ENCODE measurements at regions not wholly inside any gene's neighbourhood (a gene's known extent, or its start where the extent isn't known, plus 50 kb on each side); places are given as distances from the start of the nearest gene placed in this dataset.
"Not testable (repeated sequence)": the region's sequence is repeated elsewhere in the genome, so short reads cannot be mapped to it uniquely, and the experiment has no call there.

GRCh38 chrX:26908218-26908617 is 554.9 kb downstream of the PPP4R3C start:
- ChIA-PET CTCF (no interaction called here), POLR2A (no interaction called here)

GRCh38 chrX:26889574-26889973 is 573.6 kb downstream of the PPP4R3C start:
- ChIA-PET CTCF (no interaction called here), POLR2A (no interaction called here)

GRCh38 chrX:26873736-26874135 is 589.4 kb downstream of the PPP4R3C start:
- ChIA-PET CTCF (no interaction called here), POLR2A (no interaction called here)

- POLR2A ChIA-PET: no interaction called here
- CTCF ChIA-PET: no interaction called here
These were observed 591.2 kb downstream of the PPP4R3C start for GRCh38 chrX:26871967-26872366.

GRCh38 chrX:26851981-26852380 is 611.2 kb downstream of the PPP4R3C start:
- POLR2A ChIA-PET: no interaction called here
- CTCF ChIA-PET: no interaction called here

GRCh38 chrX:26848511-26848910 is 614.6 kb downstream of the PPP4R3C start:
- CTCF ChIA-PET: no interaction called here
- POLR2A ChIA-PET: no interaction called here

GRCh38 chrX:26845056-26845455 is 618.1 kb downstream of the PPP4R3C start:
- POLR2A ChIA-PET: no interaction called here
- CTCF ChIA-PET: no interaction called here

- CTCF ChIA-PET: no interaction called here
- POLR2A ChIA-PET: no interaction called here
These were observed 606.5 kb downstream of the MAGEB5 start for GRCh38 chrX:26822448-26822847.

- POLR2A ChIA-PET: no interaction called here
- CTCF ChIA-PET: no interaction called here
These were observed 573.8 kb downstream of the MAGEB5 start for GRCh38 chrX:26789751-26790150.

- ChIA-PET POLR2A (no interaction called here), CTCF (no interaction called here)
These were observed 572.5 kb downstream of the MAGEB5 start for GRCh38 chrX:26788402-26788998.

GRCh38 chrX:26783512-26784225 is 567.7 kb downstream of the MAGEB5 start:
- ChIA-PET CTCF (no interaction called here), POLR2A (no interaction called here)

GRCh38 chrX:26778320-26778888 is 562.4 kb downstream of the MAGEB5 start:
- ChIA-PET CTCF (no interaction called here), POLR2A (no interaction called here)

- ChIA-PET POLR2A (no interaction called here), CTCF (no interaction called here)
These were observed 546.3 kb downstream of the MAGEB5 start for GRCh38 chrX:26762253-26762652.

- CTCF ChIA-PET: not testable (repeated sequence)
These were observed 539.8 kb downstream of the MAGEB5 start for GRCh38 chrX:26755760-26756159.

GRCh38 chrX:26747877-26748276 is 531.9 kb downstream of the MAGEB5 start:
- POLR2A ChIA-PET: no interaction called here
- CTCF ChIA-PET: no interaction called here

More at GRCh38 chrX:26755760-26756159, 539.8 kb downstream of the MAGEB5 start:
- POLR2A ChIA-PET: not testable (repeated sequence)

- ChIA-PET CTCF (no interaction called here), POLR2A (no interaction called here)
These were observed 506.9 kb downstream of the MAGEB5 start for GRCh38 chrX:26722666-26723428.

GRCh38 chrX:26672571-26672970 is 456.6 kb downstream of the MAGEB5 start:
- POLR2A ChIA-PET: no interaction called here

GRCh38 chrX:26670521-26670920 is 454.6 kb downstream of the MAGEB5 start:
- CTCF ChIA-PET: no interaction called here
- POLR2A ChIA-PET: no interaction called here

More at GRCh38 chrX:26672571-26672970, 456.6 kb downstream of the MAGEB5 start:
- CTCF ChIA-PET: no interaction called here

GRCh38 chrX:26664919-26665318 is 448.9 kb downstream of the MAGEB5 start:
- ChIA-PET CTCF (no interaction called here), POLR2A (no interaction called here)

GRCh38 chrX:26653050-26653449 is 437.1 kb downstream of the MAGEB5 start:
- POLR2A ChIA-PET: no interaction called here
- CTCF ChIA-PET: no interaction called here

GRCh38 chrX:26651755-26652154 is 435.8 kb downstream of the MAGEB5 start:
- ChIA-PET CTCF (no interaction called here), POLR2A (no interaction called here)

Measured in activated CD8-positive, alpha-beta memory T cell treated with anti-CD3 and anti-CD28 coated beads for 36 hours (primary cell).